OCI-LY7 (cell line): ENCODE measurements at regions not wholly inside any gene's neighbourhood (a gene's known extent, or its start where the extent isn't known, plus 50 kb on each side); places are given as distances from the start of the nearest gene placed in this dataset.
A peak's percentile ranks its signal among the peaks of the same experiment; 100 is the strongest.

Experiments used
- BruUV-seq: library from RNA; stranded (reverse); fragments of 400-500 nt; replicated peaks from 2 replicates; lab custom pipeline; 2021; lab: Mats Ljungman, UMichigan
- CTCF ChIA-PET: fragments of 300-600 bp; sonication (Branson Sonifier 250); formaldehyde crosslinking; loops from one replicate; lab custom pipeline; 2022; ENCODE audit warnings: antibody characterized with exemption; ENCODE audit not compliant: unreplicated experiment; lab: Charles Lee
- POLR2A ChIA-PET: fragments of 300-600 bp; sonication (Branson Sonifier 250); formaldehyde crosslinking; loops from one replicate; lab custom pipeline; 2022; ENCODE audit warnings: antibody characterized with exemption; lab: Charles Lee
- DNase-seq: peaks from one replicate; pipeline ENCODE4 v3.0.0-alpha.2; 2015; ENCODE audit warnings: low spot score
- H2AFZ ChIP-seq: fragments of 200-600 bp; sonication (generic), shearing (Covaris generic); 2 replicates; pipeline ENCODE4 v1.6.1; 2014; ENCODE audit warnings: mild to moderate bottlenecking, antibody characterized with exemption, low read length, moderate library complexity
- H3K27ac ChIP-seq: fragments of 200-600 bp; sonication (generic); 2 replicates; pipeline ENCODE4 v1.5.1; 2014; ENCODE audit warnings: mixed run types, low read depth, mild to moderate bottlenecking, moderate library complexity, low read length, inconsistent platforms; ENCODE audit not compliant: poor library complexity, severe bottlenecking
- H3K36me3 ChIP-seq: fragments of 200-600 bp; sonication (generic); 2 replicates; pipeline ENCODE4 v1.6.1; 2014; ENCODE audit warnings: mild to moderate bottlenecking, antibody characterized with exemption, low read length, moderate library complexity, mixed read lengths; ENCODE audit not compliant: insufficient read depth
- H3K4me1 ChIP-seq: fragments of 200-600 bp; sonication (generic); 2 replicates; pipeline ENCODE4 v1.5.1; 2014; ENCODE audit warnings: mild to moderate bottlenecking, low read length; ENCODE audit not compliant: insufficient read depth, poor library complexity, severe bottlenecking
- H3K4me2 ChIP-seq: fragments of 200-600 bp; sonication (generic); 2 replicates; pipeline ENCODE4 v1.6.1; 2014; ENCODE audit warnings: mild to moderate bottlenecking, low read length
- H3K4me3 ChIP-seq: fragments of 200-600 bp; sonication (generic); 2 replicates; pipeline ENCODE4 v1.5.1; 2014; ENCODE audit warnings: mild to moderate bottlenecking, low read depth, low read length; ENCODE audit not compliant: poor library complexity, severe bottlenecking
- H3K79me2 ChIP-seq: fragments of 200-600 bp; sonication (generic); 2 replicates; pipeline ENCODE4 v1.6.1; 2016; ENCODE audit warnings: low read depth, mild to moderate bottlenecking, low read length, moderate library complexity, mixed read lengths; ENCODE audit not compliant: insufficient read depth
- H3K9me2 ChIP-seq: fragments of 200-600 bp; sonication (generic); 2 replicates; pipeline ENCODE4 v1.6.1; 2016; ENCODE audit warnings: mild to moderate bottlenecking, low read length, mixed read lengths; ENCODE audit not compliant: insufficient read depth
- H3K9me3 ChIP-seq: fragments of 200-600 bp; sonication (generic); 2 replicates; pipeline ENCODE4 v1.6.1; 2014; ENCODE audit warnings: mild to moderate bottlenecking, mixed run types, low read length, mixed read lengths
- H4K20me1 ChIP-seq: fragments of 200-600 bp; sonication (generic); 2 replicates; pipeline ENCODE4 v1.6.1; 2014; ENCODE audit warnings: mild to moderate bottlenecking, antibody characterized with exemption, low read length, moderate library complexity, mixed read lengths; ENCODE audit not compliant: insufficient read depth
- EZH2phosphoT487 ChIP-seq: fragments of 200-600 bp; sonication (generic); IDR thresholded peaks from 2 replicates; pipeline ENCODE4 v1.6.1; 2018; ENCODE audit warnings: low read depth, borderline replicate concordance, mild to moderate bottlenecking, mixed run types, antibody characterized with exemption, low read length, moderate library complexity, mixed read lengths
- intact Hi-C: fragments of 100-400 bp; cut with micrococcal nuclease; formaldehyde crosslinking; loops from one replicate; pipeline ENCODE4 v1.10.0; 2022; ENCODE audit not compliant: unreplicated experiment
- TF ChIP-seq, protein P1 (sequence below): fragments of 200-600 bp; sonication (generic); conservative IDR thresholded peaks from 2 replicates; pipeline ENCODE4 v1.5.1; 2014; ENCODE audit warnings: mild to moderate bottlenecking, antibody characterized with exemption, low read length, moderate library complexity, mixed read lengths

- POLR2A ChIA-PET, result interaction anchor here (0.5 to 1.8 kb wide), 7 partner anchors 8 to 143 kb away, joined by 3 to 8 read pairs (median 3); no protein-coding TSS in a partner anchor
- no peak for TF ChIP-seq EZH2phosphoT487
- TF ChIP-seq, protein P1, sequence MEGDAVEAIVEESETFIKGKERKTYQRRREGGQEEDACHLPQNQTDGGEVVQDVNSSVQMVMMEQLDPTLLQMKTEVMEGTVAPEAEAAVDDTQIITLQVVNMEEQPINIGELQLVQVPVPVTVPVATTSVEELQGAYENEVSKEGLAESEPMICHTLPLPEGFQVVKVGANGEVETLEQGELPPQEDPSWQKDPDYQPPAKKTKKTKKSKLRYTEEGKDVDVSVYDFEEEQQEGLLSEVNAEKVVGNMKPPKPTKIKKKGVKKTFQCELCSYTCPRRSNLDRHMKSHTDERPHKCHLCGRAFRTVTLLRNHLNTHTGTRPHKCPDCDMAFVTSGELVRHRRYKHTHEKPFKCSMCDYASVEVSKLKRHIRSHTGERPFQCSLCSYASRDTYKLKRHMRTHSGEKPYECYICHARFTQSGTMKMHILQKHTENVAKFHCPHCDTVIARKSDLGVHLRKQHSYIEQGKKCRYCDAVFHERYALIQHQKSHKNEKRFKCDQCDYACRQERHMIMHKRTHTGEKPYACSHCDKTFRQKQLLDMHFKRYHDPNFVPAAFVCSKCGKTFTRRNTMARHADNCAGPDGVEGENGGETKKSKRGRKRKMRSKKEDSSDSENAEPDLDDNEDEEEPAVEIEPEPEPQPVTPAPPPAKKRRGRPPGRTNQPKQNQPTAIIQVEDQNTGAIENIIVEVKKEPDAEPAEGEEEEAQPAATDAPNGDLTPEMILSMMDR, result peak; percentile 85
- Histone ChIP-seq H3K36me3 (no peaks in the 10 kb centered on the region), H3K9me2 (no peaks in the 10 kb centered on the region), H4K20me1 (no peaks in the 10 kb centered on the region), H3K79me2 (no peaks in the 10 kb centered on the region), H3K9me3 (no peaks in the 10 kb centered on the region), H3K4me3 (no peak overlapping the region), H3K27ac (no peak overlapping the region), H2AFZ (no peak overlapping the region), H3K4me1 (no peaks in the 10 kb centered on the region), H3K4me2 (no peak overlapping the region)
- intact Hi-C loops, result no loop called here
- no TSS peak for BruUV-seq
- DNase-seq, result peak; percentile 32
- CTCF ChIA-PET, result no interaction called here
These were observed 166.8 kb downstream of the IQUB start for GRCh38 chr7:123367484-123368122.

DNA sequence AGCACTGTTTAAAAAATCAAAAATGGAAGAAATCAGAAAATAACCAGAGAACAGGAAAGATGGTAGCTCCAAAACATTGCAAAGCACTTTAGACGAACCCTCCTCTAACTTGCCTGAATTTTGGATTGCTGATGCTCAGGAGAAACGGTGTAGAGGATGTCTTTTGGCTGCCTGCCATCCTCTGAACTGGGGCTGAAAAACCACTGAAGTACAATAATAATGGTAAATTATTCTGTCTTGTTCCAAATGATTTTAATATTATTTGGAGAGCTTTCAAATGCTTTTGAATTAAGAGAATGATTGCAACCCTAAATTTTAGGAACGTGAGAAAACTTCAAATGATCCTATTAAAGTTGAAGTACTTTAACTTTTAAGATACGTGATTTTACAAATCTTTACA, 167.3 kb upstream of the SLC13A1 start:
- DNase-seq, result no peak
- Histone ChIP-seq H3K79me2 (no peaks in the 10 kb centered on the region), H4K20me1 (no peaks in the 10 kb centered on the region), H3K27ac (no peak overlapping the region), H3K4me2 (no peak overlapping the region), H3K9me3 (no peaks in the 10 kb centered on the region), H3K4me1 (no peaks in the 10 kb centered on the region), H2AFZ (no peak overlapping the region), H3K9me2 (no peaks in the 10 kb centered on the region), H3K4me3 (no peak overlapping the region), H3K36me3 (no peaks in the 10 kb centered on the region)
- TF ChIP-seq, protein P1, result no peak
- no peak for TF ChIP-seq EZH2phosphoT487
- no TSS peak for BruUV-seq
- ChIA-PET POLR2A (interaction anchor here (0.5 to 1.8 kb wide), 6 partner anchors 9 to 110 kb away, joined by 3 to 8 read pairs (median 3); no protein-coding TSS in a partner anchor), CTCF (no interaction called here)
- intact Hi-C loops, result no loop called here

GRCh38 chr7:123366626-123367025, 166.9 kb upstream of the SLC13A1 start:
- no peak overlapping the region for H3K4me3 ChIP-seq

More at GRCh38 chr7:123366626-123367025, 166.9 kb upstream of the SLC13A1 start:
- POLR2A ChIA-PET, result interaction anchor here (1.0 to 1.8 kb wide), 4 partner anchors 9 to 27 kb away, joined by 3 to 8 read pairs (median 3); no protein-coding TSS in a partner anchor
- BruUV-seq, result no TSS peak
- no peaks in the 10 kb centered on the region for H3K36me3 ChIP-seq
- TF ChIP-seq, protein P1, result no peak
- TF ChIP-seq EZH2phosphoT487, result no peak
- no peak overlapping the region for H3K4me2 ChIP-seq
- CTCF ChIA-PET, result no interaction called here
- H3K79me2 ChIP-seq, result no peaks in the 10 kb centered on the region
- no peak for DNase-seq
- no peaks in the 10 kb centered on the region for H3K9me2 ChIP-seq
- no peak overlapping the region for H3K27ac ChIP-seq
- intact Hi-C loops, result no loop called here
- H3K9me3 ChIP-seq, result no peaks in the 10 kb centered on the region
- no peaks in the 10 kb centered on the region for H3K4me1 ChIP-seq
- H2AFZ ChIP-seq, result no peak overlapping the region
- no peaks in the 10 kb centered on the region for H4K20me1 ChIP-seq
